HG03469 (cell line): ENCODE measurements at regions not wholly inside any gene's neighbourhood (a gene's known extent, or its start where the extent isn't known, plus 50 kb on each side); places are given as distances from the start of the nearest gene placed in this dataset.
"Not testable (repeated sequence)": the region's sequence is repeated elsewhere in the genome, so short reads cannot be mapped to it uniquely, and the experiment has no call there.

ENCODE experiments used
- ATAC-seq: cut with Tn5 transposase; IDR thresholded peaks from one replicate; pipeline ENCODE4 v1.9.1; 2021; ENCODE audit warnings: mild to moderate bottlenecking, moderate library complexity, moderate number of reproducible peaks; ENCODE audit not compliant: unreplicated experiment

GRCh38 chr14:38600572-38600971 is 344.7 kb upstream of the CLEC14A start:
- not testable (repeated sequence) for ATAC-seq

DNA sequence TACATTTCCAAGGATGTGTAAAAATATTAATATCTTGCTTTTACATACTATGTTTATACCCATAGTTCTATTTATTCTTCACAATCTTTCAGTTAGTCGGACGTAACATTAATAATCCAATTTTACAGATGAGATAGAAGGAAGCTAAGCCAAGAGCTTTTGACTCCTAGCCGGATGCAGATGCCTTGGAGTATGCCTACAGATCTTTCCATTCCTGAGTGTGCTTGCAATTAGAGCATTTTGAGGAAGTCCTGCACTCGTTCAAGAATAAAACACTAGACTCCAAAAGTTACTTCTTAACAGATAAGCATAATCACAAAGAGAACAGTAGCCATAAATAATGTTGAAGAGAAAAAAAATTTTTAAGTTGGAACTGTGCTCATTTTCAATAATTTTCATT is 337.6 kb upstream of the CLEC14A start:
- no peak for ATAC-seq

DNA sequence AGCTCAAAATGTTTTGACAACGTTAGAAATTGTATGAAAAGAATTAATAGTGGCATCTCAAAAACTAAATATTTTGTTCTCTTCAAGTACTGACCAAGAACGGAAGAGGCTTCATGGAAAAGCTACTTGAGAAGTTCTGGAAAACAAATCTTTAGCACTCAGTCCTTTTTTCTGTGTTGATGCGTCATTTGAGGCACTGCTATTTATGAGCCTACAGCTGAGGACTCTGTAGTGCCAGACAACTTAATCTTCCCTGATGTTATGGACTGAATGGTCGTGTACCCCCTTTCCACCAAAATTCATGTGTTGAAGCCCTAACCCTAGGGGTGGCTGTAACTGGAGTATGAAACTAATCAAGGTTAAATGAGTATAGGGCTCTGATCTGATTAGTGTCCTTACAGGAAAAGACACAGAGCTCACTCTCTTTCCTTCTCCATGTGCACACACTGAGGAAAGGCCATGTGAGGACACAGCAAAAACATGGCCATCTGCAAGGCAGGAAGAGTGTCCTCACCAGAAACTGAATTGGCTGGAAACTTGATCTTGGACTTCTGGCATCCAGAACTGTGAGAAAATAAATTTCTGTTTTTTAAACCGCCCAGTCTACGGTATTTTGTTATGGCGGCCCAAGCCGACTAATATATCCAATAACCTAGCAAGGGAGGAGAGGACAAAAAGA is 337.0 kb upstream of the CLEC14A start:
- ATAC-seq, result no peak

DNA sequence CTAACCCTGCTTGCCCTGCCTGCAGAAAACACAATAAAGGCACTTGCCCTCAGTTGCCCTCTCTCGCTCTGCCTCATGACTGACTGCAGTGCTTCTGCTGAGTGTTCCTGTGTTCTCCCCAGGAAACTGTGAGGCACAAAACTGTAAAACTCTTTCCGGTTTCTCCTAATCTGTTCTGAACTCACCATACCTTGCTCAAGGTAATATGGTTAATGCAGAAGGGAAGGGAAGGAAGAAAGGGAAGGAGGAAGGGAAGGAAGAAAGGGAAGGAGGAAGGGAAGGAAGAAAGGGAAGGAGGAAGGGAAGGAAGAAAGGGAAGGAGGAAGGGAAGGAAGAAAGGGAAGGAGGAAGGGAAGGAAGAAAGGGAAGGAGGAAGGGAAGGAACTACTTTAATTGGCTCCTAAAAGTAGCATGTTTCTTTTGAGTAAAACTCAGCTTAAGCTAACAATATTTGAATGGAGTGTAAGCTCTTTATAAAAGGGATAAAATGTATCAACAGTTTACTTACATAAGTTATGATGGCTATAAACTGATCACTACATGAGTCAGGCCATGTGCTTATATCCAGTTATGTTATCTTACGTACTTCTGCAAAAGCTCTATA is 334.0 kb upstream of the CLEC14A start:
- ATAC-seq, result no peak

DNA sequence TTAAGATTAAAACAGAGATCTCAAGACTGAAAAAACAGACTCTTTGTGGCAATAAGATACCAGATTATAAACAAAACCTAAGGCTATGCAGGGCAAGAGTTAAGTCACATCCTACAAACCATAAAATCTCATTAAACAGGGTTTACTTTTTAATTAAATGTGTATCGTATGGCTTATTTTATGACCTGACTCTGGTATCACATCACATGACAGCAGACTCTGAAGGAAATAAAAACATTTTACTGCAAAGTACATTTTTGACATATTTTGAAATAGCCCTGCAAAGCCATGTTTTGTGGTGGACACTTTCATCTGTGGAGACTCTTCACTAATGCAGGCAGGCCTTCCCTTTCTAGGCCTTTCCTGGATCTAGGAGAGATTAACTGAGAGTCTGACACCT is 327.6 kb upstream of the CLEC14A start:
- ATAC-seq, result no peak

- no peak for ATAC-seq
Observed at GRCh38 chr14:38578278-38578681, 322.4 kb upstream of the CLEC14A start.

DNA sequence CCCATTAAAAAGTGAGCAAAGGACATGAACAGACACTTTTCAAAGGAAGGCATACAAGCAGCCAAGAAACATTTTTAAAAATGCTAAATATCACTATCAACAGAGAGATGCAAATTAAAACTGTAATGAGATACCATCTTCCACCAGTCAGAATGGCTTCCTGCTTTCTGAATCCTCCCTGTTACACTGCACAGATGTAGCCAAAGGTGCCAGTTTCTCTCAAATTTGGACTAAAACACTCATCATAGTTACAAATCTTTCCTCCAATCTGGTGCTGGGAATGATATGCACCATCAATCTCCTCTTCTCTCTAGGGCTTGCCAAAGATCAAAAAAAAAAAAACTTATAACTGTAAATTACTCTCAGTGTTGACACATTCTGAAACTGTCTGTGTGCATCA is 311.8 kb upstream of the CLEC14A start:
- no peak for ATAC-seq

GRCh38 chr14:38561657-38562056 is 305.8 kb upstream of the CLEC14A start:
- no peak for ATAC-seq

GRCh38 chr14:38559711-38560110 is 303.8 kb upstream of the CLEC14A start:
- no peak for ATAC-seq

GRCh38 chr14:38557391-38557790 is 301.5 kb upstream of the CLEC14A start:
- not testable (repeated sequence) for ATAC-seq

- ATAC-seq, result no peak
Observed at GRCh38 chr14:38556252-38556651, 300.4 kb upstream of the CLEC14A start.

GRCh38 chr14:38554026-38554425 is 298.1 kb upstream of the CLEC14A start:
- ATAC-seq, result no peak

DNA sequence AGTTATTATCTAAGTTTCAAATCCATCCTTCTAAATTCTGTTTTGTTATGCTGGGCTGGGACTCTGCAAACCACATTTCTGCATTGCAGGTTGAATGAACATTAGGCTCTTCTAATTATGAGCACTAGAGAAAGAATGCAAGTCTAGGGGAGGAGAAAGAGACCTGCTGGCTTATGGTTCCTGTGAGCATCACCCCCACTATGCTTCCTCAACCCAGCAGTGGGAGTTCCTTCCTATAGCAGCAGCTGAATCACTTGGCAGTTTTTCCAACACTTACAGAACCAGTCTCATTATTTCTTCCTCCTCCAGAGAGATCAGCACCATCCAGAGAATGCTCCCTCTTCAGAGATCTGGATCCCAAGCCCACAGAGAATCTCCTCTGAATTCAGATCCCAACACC is 297.7 kb upstream of the CLEC14A start:
- ATAC-seq, result no peak

DNA sequence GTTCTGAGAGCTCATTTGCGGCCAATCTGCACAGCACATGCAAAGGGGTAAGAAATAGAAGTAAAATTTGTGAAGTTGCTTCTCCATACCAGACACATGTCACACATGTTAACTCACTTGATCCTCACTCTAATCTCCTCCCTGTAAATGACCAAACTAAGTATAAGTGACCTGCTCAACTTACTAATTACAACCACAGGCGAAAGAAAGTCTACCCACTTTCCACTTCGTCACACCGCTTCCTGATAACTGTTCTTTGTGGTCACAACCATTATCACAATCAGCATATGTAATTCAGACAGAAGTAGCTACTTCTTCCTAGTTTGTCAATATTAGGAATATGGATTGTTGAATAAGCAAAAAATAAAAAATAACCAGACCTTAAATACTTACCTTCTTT is 293.7 kb upstream of the CLEC14A start:
- ATAC-seq, result no peak

DNA sequence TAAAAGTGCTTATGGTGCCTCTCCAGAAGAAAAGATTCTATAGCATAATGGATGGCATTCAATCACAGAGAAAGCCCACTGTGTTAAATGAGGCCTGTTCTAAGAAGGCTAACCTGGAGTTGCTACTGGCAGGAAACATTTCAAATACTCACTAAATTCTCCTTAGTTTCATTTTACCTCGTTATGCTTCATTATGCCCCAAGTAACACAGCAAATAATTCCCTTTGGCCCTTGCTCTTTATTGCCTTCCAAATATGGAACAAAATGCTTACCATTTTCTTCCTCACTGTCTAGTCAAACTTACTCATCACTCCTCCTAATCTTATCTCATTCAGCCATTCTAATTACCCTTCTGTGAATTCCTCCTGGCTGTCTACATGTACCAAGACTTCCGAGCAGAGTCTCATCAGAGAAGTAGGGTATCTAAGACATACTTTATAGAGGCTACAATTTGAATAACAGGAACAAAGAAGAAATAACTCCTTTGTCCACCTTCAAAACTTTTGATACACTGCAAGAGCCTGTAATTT is 292.1 kb upstream of the CLEC14A start:
- no peak for ATAC-seq

- ATAC-seq, result no peak
Observed at GRCh38 chr14:38546932-38547551, 291.1 kb upstream of the CLEC14A start.

- no peak for ATAC-seq
Observed at GRCh38 chr14:38544776-38545175, 288.9 kb upstream of the CLEC14A start.

DNA sequence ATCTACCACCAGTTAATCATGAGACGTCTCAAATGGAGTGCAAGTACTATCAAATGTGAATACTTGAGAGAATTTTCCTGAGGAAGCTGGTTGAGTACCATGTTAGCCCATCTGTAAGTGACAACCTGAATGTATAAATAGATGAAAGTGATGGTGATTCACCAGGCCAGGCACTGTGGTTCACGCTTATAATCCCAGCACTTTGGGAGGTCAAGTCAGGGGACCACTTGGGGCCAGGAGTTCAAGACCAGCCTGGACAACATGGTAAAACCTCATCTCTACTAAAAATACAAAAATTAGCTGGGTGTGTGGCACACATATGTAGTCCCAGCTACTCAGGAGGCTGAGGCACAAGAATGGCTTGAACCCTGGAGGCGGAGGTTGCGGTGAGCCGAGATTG is 288.0 kb upstream of the CLEC14A start:
- ATAC-seq, result not testable (repeated sequence)

GRCh38 chr14:38538053-38538452 is 282.2 kb upstream of the CLEC14A start:
- not testable (repeated sequence) for ATAC-seq

DNA sequence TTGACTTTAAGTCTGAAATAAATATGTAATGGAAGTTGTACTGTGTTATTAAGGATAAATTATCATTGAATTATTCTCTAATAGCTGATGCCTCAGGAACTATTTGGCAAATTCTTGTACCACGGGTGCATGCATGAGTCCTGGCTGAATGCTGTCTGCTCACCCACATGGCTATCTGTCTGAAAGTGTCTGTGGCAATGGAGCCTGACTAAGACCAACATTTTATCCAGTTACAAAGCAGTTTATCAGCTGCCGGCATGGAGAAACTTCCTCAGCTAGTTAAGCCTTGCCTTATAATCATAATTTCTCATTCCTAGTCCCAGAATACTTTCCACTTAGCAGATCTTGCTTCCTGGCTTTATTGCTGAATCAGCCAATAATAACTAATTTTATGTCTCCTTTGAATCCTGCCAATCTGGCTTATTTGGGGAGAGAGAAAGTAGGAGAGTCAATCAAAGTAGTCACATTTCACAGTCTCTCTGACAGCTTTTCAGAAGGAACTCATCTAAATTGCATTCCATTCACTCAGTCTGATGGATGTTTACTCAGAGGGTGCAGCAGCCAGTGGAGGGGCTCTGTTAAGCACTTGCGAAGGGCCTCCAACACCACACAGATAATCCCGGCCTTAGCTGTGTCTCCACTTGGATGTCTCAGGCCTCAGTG is 280.6 kb upstream of the CLEC14A start:
- ATAC-seq, result no peak

DNA sequence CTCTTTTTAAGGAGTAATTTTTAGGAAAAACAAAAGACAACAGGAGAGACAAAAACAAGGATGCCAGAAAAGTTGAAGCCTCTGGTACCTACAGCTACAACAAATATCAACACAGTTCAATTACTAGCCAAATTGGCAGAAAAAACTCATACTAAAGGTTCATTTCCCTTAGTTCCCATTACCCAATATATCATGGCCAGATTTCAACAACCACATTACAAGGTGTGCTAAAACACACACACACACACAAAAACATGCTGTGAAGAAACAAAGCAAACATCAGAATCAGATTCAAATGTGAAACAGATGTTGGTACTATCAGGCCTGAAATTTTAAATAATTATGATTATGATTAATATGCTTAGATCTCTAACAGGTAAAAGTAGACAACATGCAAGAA is 272.7 kb upstream of the CLEC14A start:
- ATAC-seq, result no peak

DNA sequence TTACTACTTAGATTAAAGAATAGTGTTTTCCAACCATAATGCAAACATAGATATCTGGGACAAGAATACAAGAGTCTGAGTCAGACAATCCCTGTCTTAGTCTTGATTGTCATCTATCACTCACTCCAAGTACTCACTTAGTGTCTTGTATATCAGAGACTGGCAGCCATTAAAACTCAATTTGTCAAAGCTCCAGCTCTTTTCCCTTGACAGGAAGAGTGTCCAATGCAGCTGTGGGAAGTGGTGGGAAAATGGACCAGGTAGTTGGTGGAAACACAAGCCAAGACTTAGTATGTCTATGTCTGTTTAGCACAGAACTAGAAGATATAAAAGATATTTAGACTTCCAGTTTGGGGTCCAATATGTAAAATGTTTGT is 271.6 kb upstream of the CLEC14A start:
- ATAC-seq, result no peak
